ENCODE measurements at regions not wholly inside any gene's neighbourhood (a gene's known extent, or its start where the extent isn't known, plus 50 kb on each side); places are given as distances from the start of the nearest gene placed in this dataset.

GRCh38 chr5:2249442-2249841, 366.7 kb upstream of the IRX4 start:
- no peak for TF ChIP-seq EZH2 (IDR thresholded peaks at IDR 0.05; ENCODE audit: low read length, unreplicated experiment)
- no peak for TF ChIP-seq CTCF (conservative IDR thresholded peaks at IDR 0.05; ENCODE audit: low read depth, low read length)
